ENCODE measurements at regions not wholly inside any gene's neighbourhood (a gene's known extent, or its start where the extent isn't known, plus 50 kb on each side); places are given as distances from the start of the nearest gene placed in this dataset.
"Not testable (repeated sequence)": the region's sequence is repeated elsewhere in the genome, so short reads cannot be mapped to it uniquely, and the experiment has no call there.

- in situ Hi-C loops (cut with HindIII; ENCODE audit: low sequenced_read_pairs), result no loop called here
Measured at GRCh38 chr7:115227473-115228235, 305.8 kb downstream of the MDFIC start.

DNA sequence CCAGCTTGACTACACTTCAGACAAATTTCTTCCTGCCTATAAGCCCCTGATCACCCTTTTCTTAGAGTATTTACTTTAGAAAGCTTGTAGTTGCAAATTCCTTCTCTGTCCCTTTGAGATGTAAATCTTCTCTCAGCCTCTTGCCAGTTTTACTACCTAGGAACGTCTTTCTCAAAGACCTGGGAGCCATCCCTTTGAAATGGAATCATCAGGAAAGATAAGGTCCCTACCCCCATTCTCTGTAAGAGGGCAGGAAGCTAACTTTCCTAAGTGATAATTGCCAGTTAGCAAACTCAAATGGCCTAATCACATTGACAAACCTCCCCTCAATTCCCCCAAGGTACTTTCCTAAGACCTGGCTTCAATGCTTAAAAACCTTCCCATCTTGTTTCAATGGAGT lies 304.5 kb downstream of the MDFIC start:
- in situ Hi-C loops (cut with HindIII; ENCODE audit: low sequenced_read_pairs), result no loop called here

GRCh38 chr7:115224922-115225321 lies 303.0 kb downstream of the MDFIC start:
- in situ Hi-C loops (cut with HindIII; ENCODE audit: low sequenced_read_pairs), result no loop called here

GRCh38 chr7:115223959-115224358 lies 302.1 kb downstream of the MDFIC start:
- in situ Hi-C loops (cut with HindIII; ENCODE audit: low sequenced_read_pairs), result no loop called here

- in situ Hi-C loops (cut with HindIII; ENCODE audit: low sequenced_read_pairs), result no loop called here
Measured at GRCh38 chr7:115221456-115221855, 299.6 kb downstream of the MDFIC start.

DNA sequence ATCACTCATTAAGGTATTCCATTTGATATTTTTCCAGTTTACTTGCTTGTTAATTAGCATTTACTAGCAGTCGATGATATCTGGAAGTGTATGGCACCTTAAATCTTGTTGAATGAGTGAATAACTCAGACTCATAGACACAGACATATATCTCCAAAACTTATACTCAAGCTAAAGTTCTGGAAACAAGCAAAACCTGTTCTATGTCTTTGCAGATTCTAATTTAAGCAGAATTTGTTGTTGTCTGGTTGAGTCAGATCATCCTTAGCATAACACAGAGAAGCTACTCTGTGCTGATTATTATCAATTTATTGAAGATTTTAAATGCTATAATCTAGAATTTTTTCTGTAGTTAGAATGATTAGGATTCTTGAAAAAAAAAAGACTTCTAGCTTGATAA lies 296.2 kb downstream of the MDFIC start:
- in situ Hi-C loops (cut with HindIII; ENCODE audit: low sequenced_read_pairs), result no loop called here

- in situ Hi-C loops (cut with HindIII; ENCODE audit: low sequenced_read_pairs), result no loop called here
Measured at GRCh38 chr7:115217373-115217772, 295.5 kb downstream of the MDFIC start.

GRCh38 chr7:115216652-115217051 lies 294.8 kb downstream of the MDFIC start:
- in situ Hi-C loops (cut with HindIII; ENCODE audit: low sequenced_read_pairs), result no loop called here

GRCh38 chr7:115211171-115211570 lies 289.3 kb downstream of the MDFIC start:
- in situ Hi-C loops (cut with HindIII; ENCODE audit: low sequenced_read_pairs), result no loop called here

DNA sequence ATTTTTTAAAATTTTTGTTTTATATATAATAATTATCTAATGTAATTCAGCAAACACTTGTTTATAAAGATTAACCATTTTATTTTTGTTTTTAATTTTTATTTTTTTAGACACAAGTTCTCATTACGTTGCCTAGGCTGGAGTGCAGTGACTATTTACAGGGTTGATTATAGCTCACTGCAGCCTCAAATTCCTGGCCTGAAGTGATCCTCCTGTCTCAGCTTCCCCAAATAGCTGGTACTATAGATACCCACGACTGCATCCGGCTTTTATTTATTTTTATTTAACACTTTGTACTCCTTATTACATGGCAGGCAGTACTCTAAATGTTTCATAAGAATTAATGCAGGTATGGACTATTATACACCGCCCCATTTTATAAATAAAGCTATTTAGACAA lies 288.7 kb downstream of the MDFIC start:
- in situ Hi-C loops (cut with HindIII; ENCODE audit: low sequenced_read_pairs), result no loop called here

DNA sequence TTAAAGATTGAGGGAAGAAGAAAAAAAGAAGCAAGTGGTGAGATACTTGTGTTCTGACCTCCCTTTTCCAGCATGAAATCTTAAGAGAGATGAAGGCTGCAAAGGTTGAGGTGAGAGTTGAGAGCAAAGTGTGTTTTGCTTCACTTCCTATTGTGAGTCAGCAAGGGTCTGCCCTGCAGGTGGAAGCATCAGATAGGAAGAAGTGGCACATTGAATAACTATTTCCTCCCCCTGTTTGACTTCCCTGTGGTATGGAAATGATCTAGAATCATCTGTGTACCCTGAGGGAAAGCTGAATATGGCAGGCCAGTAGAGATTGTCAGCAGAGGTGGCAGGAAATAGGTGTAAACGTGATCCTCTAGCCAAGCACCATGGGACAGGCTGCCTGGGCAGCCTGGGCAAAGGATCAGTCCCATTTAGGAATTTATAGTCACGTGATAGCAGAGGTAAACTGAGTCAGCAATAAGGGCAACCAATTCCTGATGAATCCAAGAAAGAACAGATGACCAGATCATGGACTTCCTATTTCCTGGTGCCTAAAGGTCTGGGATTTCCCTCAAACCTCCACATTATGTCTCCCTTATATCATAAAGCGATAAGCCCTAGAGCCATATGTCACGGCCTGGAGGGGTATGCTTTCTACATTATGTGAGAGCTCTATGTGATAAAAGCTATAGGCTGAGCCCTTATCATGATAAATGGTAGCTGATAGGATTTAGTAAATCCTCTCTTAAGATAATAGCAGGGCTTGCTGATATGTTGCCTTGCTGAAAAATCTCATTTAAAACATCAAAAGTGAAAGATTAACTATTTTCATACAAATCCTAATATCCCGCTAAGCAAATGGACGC lies 287.0 kb downstream of the MDFIC start:
- in situ Hi-C loops (cut with HindIII; ENCODE audit: low sequenced_read_pairs), result no loop called here

DNA sequence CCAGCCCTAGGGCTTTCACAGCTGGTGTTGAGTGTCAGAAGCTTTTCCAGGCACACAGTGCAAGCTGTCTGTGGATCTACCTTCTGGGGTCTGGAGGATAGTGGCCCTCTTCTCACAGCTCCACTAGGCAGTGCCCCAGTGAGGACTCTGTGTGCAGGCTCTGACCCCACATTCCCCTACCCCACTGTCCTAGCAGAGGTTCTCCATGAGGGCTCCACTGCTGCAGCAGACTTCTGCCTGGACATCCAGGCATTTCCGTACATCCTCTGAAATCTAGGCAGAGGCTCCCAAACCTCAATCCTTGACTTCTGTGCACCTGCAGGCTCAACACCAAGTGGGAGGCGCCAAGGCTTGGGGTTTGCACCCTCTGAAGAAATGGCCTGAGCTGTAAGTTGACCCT lies 284.5 kb downstream of the MDFIC start:
- in situ Hi-C loops (cut with HindIII; ENCODE audit: low sequenced_read_pairs), result not testable (repeated sequence)

GRCh38 chr7:115198143-115198542 lies 276.2 kb downstream of the MDFIC start:
- in situ Hi-C loops (cut with HindIII; ENCODE audit: low sequenced_read_pairs), result no loop called here

DNA sequence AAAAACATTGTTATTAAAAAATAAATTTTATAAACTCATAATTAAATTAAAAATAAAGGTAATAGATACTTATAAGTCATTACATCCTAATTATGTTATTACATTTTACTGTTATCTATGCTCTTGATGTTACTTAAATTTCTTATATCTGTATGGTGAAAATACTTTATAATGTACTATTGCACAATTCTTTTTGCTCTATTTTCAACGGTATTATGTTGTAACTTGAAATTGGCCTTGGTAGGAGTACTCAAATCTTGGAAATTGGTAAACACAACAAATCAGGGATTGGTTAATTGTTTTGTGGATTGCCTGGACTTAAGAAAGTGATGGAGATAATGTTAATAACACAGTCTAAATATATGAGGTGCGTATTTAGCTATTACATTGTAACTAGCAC lies 273.3 kb downstream of the MDFIC start:
- in situ Hi-C loops (cut with HindIII; ENCODE audit: low sequenced_read_pairs), result no loop called here

- in situ Hi-C loops (cut with HindIII; ENCODE audit: low sequenced_read_pairs), result no loop called here
Measured at GRCh38 chr7:115191526-115191925, 269.6 kb downstream of the MDFIC start.

DNA sequence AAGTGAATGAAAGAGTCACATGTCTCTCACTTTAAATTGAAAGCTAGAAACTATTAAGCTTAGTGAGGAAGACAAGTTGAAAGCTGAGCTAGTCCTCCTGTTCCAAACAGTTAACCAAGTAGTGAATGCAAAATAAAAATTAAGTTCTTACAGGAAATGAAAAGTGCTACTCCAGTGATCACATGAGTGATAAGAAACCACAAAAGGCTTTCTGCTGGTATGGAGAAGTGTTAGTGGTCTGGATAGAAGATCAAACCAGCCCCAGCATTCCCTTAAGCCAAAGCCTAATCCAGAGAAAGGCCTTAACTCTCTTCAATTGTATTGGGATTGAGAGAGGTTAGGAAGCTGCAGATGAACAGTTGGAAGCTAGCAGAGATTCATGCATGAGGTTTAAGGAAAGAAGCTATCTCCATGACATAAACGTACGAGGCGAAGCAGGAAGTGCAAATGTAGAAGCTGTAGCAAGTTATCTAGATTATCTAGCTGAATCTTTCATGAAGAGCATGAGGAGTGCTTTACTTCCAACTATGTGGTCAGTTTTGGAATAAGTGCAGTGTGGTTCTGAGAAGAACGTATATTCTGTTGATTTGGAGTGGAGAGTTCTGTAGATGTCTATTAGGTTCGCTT lies 261.6 kb downstream of the MDFIC start:
- in situ Hi-C loops (cut with HindIII; ENCODE audit: low sequenced_read_pairs), result no loop called here

DNA sequence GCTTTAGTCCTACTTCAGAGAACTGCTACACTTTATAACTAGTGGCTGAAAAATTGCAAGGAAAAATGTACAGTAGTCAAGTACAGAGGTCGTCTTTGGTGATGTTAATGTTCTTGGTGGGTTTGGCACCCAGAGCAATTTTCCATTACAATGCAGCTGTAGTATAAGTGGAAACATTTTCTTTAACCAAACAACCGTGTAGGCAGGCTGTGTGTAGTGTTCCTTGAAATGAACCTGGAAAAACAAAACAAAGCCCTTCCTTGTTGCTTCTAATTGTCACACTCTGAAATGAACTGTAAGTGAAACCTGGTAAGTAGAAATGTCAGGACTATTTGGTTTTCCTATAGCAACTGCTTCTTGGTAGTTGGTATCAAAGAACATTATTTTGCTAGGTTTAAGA lies 256.9 kb downstream of the MDFIC start:
- in situ Hi-C loops (cut with HindIII; ENCODE audit: low sequenced_read_pairs), result no loop called here

- in situ Hi-C loops (cut with HindIII; ENCODE audit: low sequenced_read_pairs), result no loop called here
Measured at GRCh38 chr7:115177823-115178222, 255.9 kb downstream of the MDFIC start.

- in situ Hi-C loops (cut with HindIII; ENCODE audit: low sequenced_read_pairs), result no loop called here
Measured at GRCh38 chr7:115177103-115177502, 255.2 kb downstream of the MDFIC start.

DNA sequence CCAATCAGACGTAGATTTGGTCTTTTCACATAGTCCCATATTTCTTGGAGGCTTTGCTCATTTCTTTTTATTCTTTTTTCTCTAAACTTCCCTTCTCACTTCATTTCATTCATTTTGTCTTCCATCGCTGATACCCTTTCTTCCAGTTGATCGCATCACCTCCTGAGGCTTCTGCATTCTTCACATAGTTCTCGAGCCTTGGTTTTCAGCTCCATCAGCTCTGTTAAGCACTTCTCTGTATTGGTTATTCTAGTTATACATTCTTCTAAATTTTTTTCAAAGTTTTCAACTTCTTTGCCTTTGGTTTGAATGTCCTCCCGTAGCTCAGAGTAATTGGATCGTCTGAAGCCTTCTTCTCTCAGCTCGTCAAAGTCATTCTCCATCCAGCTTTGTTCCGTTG lies 250.5 kb downstream of the MDFIC start:
- in situ Hi-C loops (cut with HindIII; ENCODE audit: low sequenced_read_pairs), result not testable (repeated sequence)

- in situ Hi-C loops (cut with HindIII; ENCODE audit: low sequenced_read_pairs), result no loop called here
Measured at GRCh38 chr7:115153769-115154477, 232.0 kb downstream of the MDFIC start.
